ENCODE measurements at regions not wholly inside any gene's neighbourhood (a gene's known extent, or its start where the extent isn't known, plus 50 kb on each side); places are given as distances from the start of the nearest gene placed in this dataset.
A peak's percentile ranks its signal among the peaks of the same experiment; 100 is the strongest.

DNA sequence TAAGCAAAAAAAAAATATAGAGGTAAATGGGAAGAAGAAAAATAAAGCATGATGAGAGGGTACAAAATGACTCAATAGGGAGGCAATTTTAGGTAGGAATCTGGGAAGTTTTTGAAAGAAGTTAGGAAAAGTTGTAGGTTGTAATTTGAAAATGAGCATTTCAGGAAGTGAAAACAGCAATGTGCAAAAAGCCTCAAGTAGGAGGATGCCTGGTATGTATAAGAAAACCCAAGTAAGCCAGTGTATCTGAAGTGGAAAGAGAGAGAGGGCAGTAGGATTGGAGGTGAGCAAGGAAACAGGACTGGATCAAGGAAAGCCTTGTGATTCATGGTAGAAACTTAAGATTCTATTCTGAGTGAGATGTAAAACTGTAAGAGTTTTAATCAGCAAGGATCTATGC, 121.6 kb upstream of the SPRY2 start:
- DNase-seq (ENCODE audit: low read depth) = no peak
- TF ChIP-seq, protein P1, sequence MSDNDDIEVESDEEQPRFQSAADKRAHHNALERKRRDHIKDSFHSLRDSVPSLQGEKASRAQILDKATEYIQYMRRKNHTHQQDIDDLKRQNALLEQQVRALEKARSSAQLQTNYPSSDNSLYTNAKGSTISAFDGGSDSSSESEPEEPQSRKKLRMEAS (IDR thresholded peaks at IDR 0.05; ENCODE audit: low read depth, low read length) = no peak
- TF ChIP-seq, protein P2, sequence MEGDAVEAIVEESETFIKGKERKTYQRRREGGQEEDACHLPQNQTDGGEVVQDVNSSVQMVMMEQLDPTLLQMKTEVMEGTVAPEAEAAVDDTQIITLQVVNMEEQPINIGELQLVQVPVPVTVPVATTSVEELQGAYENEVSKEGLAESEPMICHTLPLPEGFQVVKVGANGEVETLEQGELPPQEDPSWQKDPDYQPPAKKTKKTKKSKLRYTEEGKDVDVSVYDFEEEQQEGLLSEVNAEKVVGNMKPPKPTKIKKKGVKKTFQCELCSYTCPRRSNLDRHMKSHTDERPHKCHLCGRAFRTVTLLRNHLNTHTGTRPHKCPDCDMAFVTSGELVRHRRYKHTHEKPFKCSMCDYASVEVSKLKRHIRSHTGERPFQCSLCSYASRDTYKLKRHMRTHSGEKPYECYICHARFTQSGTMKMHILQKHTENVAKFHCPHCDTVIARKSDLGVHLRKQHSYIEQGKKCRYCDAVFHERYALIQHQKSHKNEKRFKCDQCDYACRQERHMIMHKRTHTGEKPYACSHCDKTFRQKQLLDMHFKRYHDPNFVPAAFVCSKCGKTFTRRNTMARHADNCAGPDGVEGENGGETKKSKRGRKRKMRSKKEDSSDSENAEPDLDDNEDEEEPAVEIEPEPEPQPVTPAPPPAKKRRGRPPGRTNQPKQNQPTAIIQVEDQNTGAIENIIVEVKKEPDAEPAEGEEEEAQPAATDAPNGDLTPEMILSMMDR (IDR thresholded peaks at IDR 0.05; ENCODE audit: low read depth, low read length) = no peak
- TF ChIP-seq MYC (IDR thresholded peaks at IDR 0.05; ENCODE audit: low read depth, low read length) (no peak), POLR2A (IDR thresholded peaks at IDR 0.05; ENCODE audit: extremely low read depth, insufficient read length) (no peak)
- no peak overlapping the region for H3K4me3 ChIP-seq (ENCODE audit: low read depth, low read length)

DNA sequence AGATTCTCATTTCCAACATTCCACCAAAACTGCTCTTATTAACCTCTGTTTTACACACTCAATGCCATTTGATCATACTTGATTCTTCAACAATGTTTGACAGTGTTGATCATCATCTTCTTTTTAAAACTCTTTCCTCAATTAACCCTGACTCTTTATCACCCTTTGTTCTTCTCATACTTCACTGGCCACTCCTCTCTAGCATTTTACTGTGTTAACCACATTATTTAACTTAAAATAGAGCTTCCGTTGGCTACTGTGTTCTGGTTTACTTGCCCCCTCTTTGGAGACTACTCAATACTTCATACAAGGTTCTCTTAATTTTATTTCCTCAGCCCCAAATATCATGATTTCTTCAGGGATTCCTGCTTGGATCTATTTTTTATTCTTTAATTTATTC, 121.1 kb upstream of the SPRY2 start:
- no peak for DNase-seq (ENCODE audit: low read depth)
- TF ChIP-seq MYC (IDR thresholded peaks at IDR 0.05; ENCODE audit: low read depth, low read length) = no peak
- TF ChIP-seq, protein P1 (IDR thresholded peaks at IDR 0.05; ENCODE audit: low read depth, low read length) = no peak
- TF ChIP-seq, protein P2 (IDR thresholded peaks at IDR 0.05; ENCODE audit: low read depth, low read length) = no peak
- TF ChIP-seq POLR2A (IDR thresholded peaks at IDR 0.05; ENCODE audit: extremely low read depth, insufficient read length) = no peak
- no peak overlapping the region for H3K4me3 ChIP-seq (ENCODE audit: low read depth, low read length)

DNA sequence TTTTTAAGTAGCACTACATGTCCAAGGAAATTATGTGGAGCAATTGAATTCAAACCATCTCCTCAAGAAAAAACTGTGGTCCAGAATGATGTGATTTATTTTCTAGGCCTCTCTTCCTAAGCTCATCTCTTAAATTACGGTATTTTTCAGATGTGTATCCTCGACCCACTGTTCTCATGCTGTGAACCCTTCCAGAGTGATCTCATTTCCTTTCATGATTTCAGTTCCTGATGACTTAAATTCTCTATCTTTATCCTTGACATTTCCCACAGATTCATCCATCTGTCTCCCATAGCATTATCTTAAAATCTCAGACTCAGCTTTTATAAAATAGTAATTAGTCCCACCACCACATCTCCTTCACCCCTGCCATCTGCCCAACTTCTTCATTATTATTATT, 117.6 kb upstream of the SPRY2 start:
- H3K4me3 ChIP-seq (ENCODE audit: low read depth, low read length) = no peak overlapping the region
- TF ChIP-seq POLR2A (IDR thresholded peaks at IDR 0.05; ENCODE audit: extremely low read depth, insufficient read length) (no peak), MYC (IDR thresholded peaks at IDR 0.05; ENCODE audit: low read depth, low read length) (no peak)
- TF ChIP-seq, protein P1 (IDR thresholded peaks at IDR 0.05; ENCODE audit: low read depth, low read length) = no peak
- TF ChIP-seq, protein P2 (IDR thresholded peaks at IDR 0.05; ENCODE audit: low read depth, low read length) = no peak
- no peak for DNase-seq (ENCODE audit: low read depth)

DNA sequence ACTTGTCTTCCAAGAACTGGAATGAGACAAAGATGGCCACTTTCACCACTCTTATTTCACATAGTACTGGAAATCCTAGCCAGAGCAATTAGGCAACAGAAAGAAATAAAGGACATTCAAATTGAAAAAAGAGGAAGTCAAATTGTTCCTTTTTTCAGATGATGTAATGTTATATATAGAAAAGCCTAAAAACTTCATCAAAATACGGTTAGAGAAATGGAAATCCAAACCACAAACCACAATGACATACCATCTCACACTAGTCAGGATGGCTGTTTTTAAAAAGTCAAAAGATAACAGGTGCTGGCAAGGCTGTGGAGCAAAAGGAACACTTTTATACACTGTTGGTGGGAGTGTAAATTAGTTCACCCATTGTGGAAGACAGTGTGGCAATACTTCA, 113.3 kb upstream of the SPRY2 start:
- TF ChIP-seq MYC (IDR thresholded peaks at IDR 0.05; ENCODE audit: low read depth, low read length) = 0 out of 2 replicates have a peak, but pooled peaks have one; percentile 31
- TF ChIP-seq, protein P2 (IDR thresholded peaks at IDR 0.05; ENCODE audit: low read depth, low read length) = no peak
- TF ChIP-seq, protein P1 (IDR thresholded peaks at IDR 0.05; ENCODE audit: low read depth, low read length) = peak; percentile 49; the same call in 1 of the 2 replicates
- no peak for TF ChIP-seq POLR2A (IDR thresholded peaks at IDR 0.05; ENCODE audit: extremely low read depth, insufficient read length)
- peak; percentile 94 for DNase-seq (ENCODE audit: low read depth)
- H3K4me3 ChIP-seq (ENCODE audit: low read depth, low read length) = no peak overlapping the region

DNA sequence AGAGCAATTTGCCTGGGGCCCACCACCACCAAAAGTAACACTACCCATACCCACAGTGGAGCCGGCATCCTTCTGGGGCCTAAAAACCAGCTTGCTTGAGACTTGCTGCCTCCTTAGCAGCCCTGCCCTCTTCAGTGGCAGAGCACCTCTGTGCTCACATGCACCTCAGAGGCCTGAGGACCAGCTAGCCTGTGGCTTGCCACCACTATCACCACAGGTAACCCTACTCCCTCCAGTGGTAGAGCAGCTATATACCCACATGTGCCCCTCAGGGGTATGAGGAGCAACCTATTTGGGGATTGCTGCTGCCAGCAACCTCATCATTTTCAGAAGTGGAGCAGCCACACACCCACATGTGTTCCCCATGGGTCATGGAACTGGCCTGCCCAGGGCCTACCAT, 111.4 kb upstream of the SPRY2 start:
- no peak for TF ChIP-seq MYC (IDR thresholded peaks at IDR 0.05; ENCODE audit: low read depth, low read length)
- TF ChIP-seq, protein P2 (IDR thresholded peaks at IDR 0.05; ENCODE audit: low read depth, low read length) = no peak
- no peak for TF ChIP-seq POLR2A (IDR thresholded peaks at IDR 0.05; ENCODE audit: extremely low read depth, insufficient read length)
- TF ChIP-seq, protein P1 (IDR thresholded peaks at IDR 0.05; ENCODE audit: low read depth, low read length) = no peak
- H3K4me3 ChIP-seq (ENCODE audit: low read depth, low read length) = no peak overlapping the region
- no peak for DNase-seq (ENCODE audit: low read depth)
